Right lobe of liver (tissue), 6 donors: ENCODE measurements at regions not wholly inside any gene's neighbourhood (a gene's known extent, or its start where the extent isn't known, plus 50 kb on each side); places are given as distances from the start of the nearest gene placed in this dataset.

ENCODE experiments used
- ATAC-seq, 4 donors: fragments of 200-7000 bp; cut with Tn5 transposase; one replicate each; pipeline ENCODE4 v1.9.1; 2020; ENCODE audit warnings: mild to moderate bottlenecking in 4 of 4, moderate library complexity in 4 of 4
- DNase-seq, 3 donors: peaks; one replicate each; pipeline ENCODE4 v3.0.0-alpha.2; 2020
- H3K27ac ChIP-seq, 3 donors: fragments of 200-600 bp; one replicate each; pipeline ENCODE4 v1.8.0; 2022
- H3K27me3 ChIP-seq, 2 donors: fragments of 200-600 bp; one replicate each; pipeline ENCODE4 v1.8.0; 2022
- H3K36me3 ChIP-seq, 4 donors: fragments of 200-600 bp; sonication (generic) in 1 of 4; one replicate each; pipeline versions ENCODE4 v1.5.1 to v1.8.0; 2017 to 2022; ENCODE audit warnings: control low read depth in 1 of 4
- H3K4me1 ChIP-seq, 4 donors: fragments of 200-600 bp; sonication (generic) in 1 of 4; one replicate each; pipeline versions ENCODE4 v1.5.1 to v1.8.0; 2017 to 2022; ENCODE audit warnings: control low read depth in 1 of 4
- H3K4me3 ChIP-seq, 3 donors: fragments of 200-600 bp; one replicate each; pipeline ENCODE4 v1.8.0; 2022
- H3K9me3 ChIP-seq, 4 donors: fragments of 200-600 bp; sonication (generic) in 1 of 4; one replicate each; pipeline versions ENCODE4 v1.5.1 to v1.8.0; 2017 to 2022; ENCODE audit warnings: control low read depth in 1 of 4
- CTCF ChIP-seq, 4 donors: fragments of 200-600 bp in 3 of 4; fragments of 450-650 bp in 1 of 4; IDR thresholded peaks; one replicate each; pipeline versions ENCODE4 v1.5.1 to v1.8.0; 2016 to 2022; ENCODE audit warnings: antibody characterized with exemption in 4 of 4, mild to moderate bottlenecking in 2 of 4
- POLR2A ChIP-seq: fragments of 450-650 bp; IDR thresholded peaks from one replicate; pipeline ENCODE4 v1.6.1; 2017; ENCODE audit warnings: antibody characterized with exemption, mild to moderate bottlenecking
- WGBS: methylation state at CpG from one replicate; pipeline ENCODE4 v1.1.6; 2018; ENCODE audit warnings: low coverage, low lambda C conversion rate; ENCODE audit not compliant: insufficient coverage; ENCODE audit errors: missing lambda C conversion rate; 5-methylcytosine and 5-hydroxymethylcytosine counted together
- intact Hi-C, 2 donors: fragments of 100-400 bp; cut with DNase I; formaldehyde crosslinking; loops; one replicate each; pipeline versions ENCODE4 v1.11.2 to v1.14.1; 2022
- donor health status: DM: no; HTN: yes; CAD: no.
- donor health status: DM: no; HTN: no; CAD: no.
- donor health status: DM: no; HTN: no; CAD: no.
- donor health status: DM: no; HTN: yes; CAD: no.
- donor health status: DM: no; HTN: yes; CAD: no.

- Histone ChIP-seq H3K36me3 (no peaks in the 10 kb centered on the region), H3K27me3 (no peaks in the 10 kb centered on the region), H3K4me1 (no peaks in the 10 kb centered on the region), H3K27ac (no peak overlapping the region), H3K9me3 (no peaks in the 10 kb centered on the region), H3K4me3 (no peak overlapping the region)
- intact Hi-C loops: no loop called here
- ATAC-seq: no peak
- WGBS: 50% methylated on average over 5 of the region's 6 CpGs
- DNase-seq: no peak
- TF ChIP-seq POLR2A (no peak), CTCF (IDR thresholded peaks at IDR 0.05) (no peak)
These were observed 150.0 kb upstream of the EPB41L3 start for GRCh38 chr18:5693699-5694294.

- ATAC-seq (no peak), DNase-seq (no peak)
- 39% methylated on average over 3 of the region's 3 CpGs for WGBS
- no peaks in the 10 kb centered on the region for H3K27me3 ChIP-seq
- intact Hi-C loops: no loop called here
- H3K9me3 ChIP-seq: no peaks in the 10 kb centered on the region
- H3K4me1 ChIP-seq: no peaks in the 10 kb centered on the region
- H3K36me3 ChIP-seq: no peaks in the 10 kb centered on the region
- TF ChIP-seq CTCF (IDR thresholded peaks at IDR 0.05): no peak
- TF ChIP-seq POLR2A: no peak
- no peak overlapping the region for H3K4me3 ChIP-seq
- H3K27ac ChIP-seq: no peak overlapping the region
These were observed 135.1 kb upstream of the EPB41L3 start for GRCh38 chr18:5678779-5679406.

GRCh38 chr18:5678278-5678677 lies 134.5 kb upstream of the EPB41L3 start:
- H3K27ac ChIP-seq: no peak overlapping the region
- no peaks in the 10 kb centered on the region for H3K36me3 ChIP-seq
- TF ChIP-seq CTCF (IDR thresholded peaks at IDR 0.05) (no peak), POLR2A (no peak)
- WGBS: 31% methylated on average over 2 of the region's 3 CpGs
- H3K4me1 ChIP-seq: no peaks in the 10 kb centered on the region
- no peak for ATAC-seq
- intact Hi-C loops: no loop called here
- no peaks in the 10 kb centered on the region for H3K9me3 ChIP-seq
- no peak for DNase-seq
- no peaks in the 10 kb centered on the region for H3K27me3 ChIP-seq
- H3K4me3 ChIP-seq: no peak overlapping the region

GRCh38 chr18:5673616-5674015 lies 129.8 kb upstream of the EPB41L3 start:
- Histone ChIP-seq H3K36me3 (no peaks in the 10 kb centered on the region), H3K4me1 (no peaks in the 10 kb centered on the region), H3K27ac (no peak overlapping the region), H3K27me3 (no peaks in the 10 kb centered on the region), H3K9me3 (no peaks in the 10 kb centered on the region), H3K4me3 (no peak overlapping the region)
- 40% methylated on average over 2 of the region's 2 CpGs for WGBS
- intact Hi-C loops: no loop called here
- TF ChIP-seq CTCF (IDR thresholded peaks at IDR 0.05) (no peak), POLR2A (no peak)
- no peak for DNase-seq
- no peak for ATAC-seq
